ENCODE measurements at regions not wholly inside any gene's neighbourhood (a gene's known extent, or its start where the extent isn't known, plus 50 kb on each side); places are given as distances from the start of the nearest gene placed in this dataset.
"Not testable (repeated sequence)": the region's sequence is repeated elsewhere in the genome, so short reads cannot be mapped to it uniquely, and the experiment has no call there.

GRCh38 chr6:11450037-11450436 is 87.5 kb upstream of the TMEM170B start:
- ATAC-seq, result no peak

GRCh38 chr6:11449408-11449807 is 88.1 kb upstream of the TMEM170B start:
- ATAC-seq, result no peak

- no peak for ATAC-seq
Measured at GRCh38 chr6:11448038-11448437, 89.5 kb upstream of the TMEM170B start.

GRCh38 chr6:11447265-11447664 is 90.3 kb upstream of the TMEM170B start:
- ATAC-seq, result no peak

GRCh38 chr6:11445146-11445545 is 92.4 kb upstream of the TMEM170B start:
- no peak for ATAC-seq

GRCh38 chr6:11443125-11443524 is 94.4 kb upstream of the TMEM170B start:
- not testable (repeated sequence) for ATAC-seq

GRCh38 chr6:11442495-11442894 is 95.1 kb upstream of the TMEM170B start:
- peak; percentile 81 for ATAC-seq

- no peak for ATAC-seq
Measured at GRCh38 chr6:11439876-11440275, 97.7 kb upstream of the TMEM170B start.

- no peak for ATAC-seq
Measured at GRCh38 chr6:11439017-11439420, 98.5 kb upstream of the TMEM170B start.

GRCh38 chr6:11437824-11438459 is 99.6 kb upstream of the TMEM170B start:
- peak; percentile 37 for ATAC-seq

- no peak for ATAC-seq
Measured at GRCh38 chr6:11436508-11437096, 100.9 kb upstream of the TMEM170B start.

GRCh38 chr6:11434565-11435326 is 102.8 kb upstream of the TMEM170B start:
- ATAC-seq, result peak; percentile 35

- no peak for ATAC-seq
Measured at GRCh38 chr6:11433860-11434259, 103.7 kb upstream of the TMEM170B start.

GRCh38 chr6:11432713-11433450 is 104.7 kb upstream of the TMEM170B start:
- no peak for ATAC-seq

GRCh38 chr6:11432091-11432490 is 105.5 kb upstream of the TMEM170B start:
- no peak for ATAC-seq

GRCh38 chr6:11431455-11431937 is 106.1 kb upstream of the TMEM170B start:
- no peak for ATAC-seq

GRCh38 chr6:11430036-11430435 is 107.5 kb upstream of the TMEM170B start:
- no peak for ATAC-seq

GRCh38 chr6:11429577-11429976 is 108.0 kb upstream of the TMEM170B start:
- ATAC-seq, result no peak

GRCh38 chr6:11428895-11429294 is 108.7 kb upstream of the TMEM170B start:
- ATAC-seq, result peak; percentile 9

- ATAC-seq, result no peak
Measured at GRCh38 chr6:11428371-11428770, 109.2 kb upstream of the TMEM170B start.

- no peak for ATAC-seq
Measured at GRCh38 chr6:11427723-11428245, 109.8 kb upstream of the TMEM170B start.

GRCh38 chr6:11427091-11427722 is 110.3 kb upstream of the TMEM170B start:
- no peak for ATAC-seq
